22Rv1 (cell line): ENCODE measurements at regions not wholly inside any gene's neighbourhood (a gene's known extent, or its start where the extent isn't known, plus 50 kb on each side); places are given as distances from the start of the nearest gene placed in this dataset.

Experiments used
- ZFX ChIP-seq: fragments of 450-650 bp; IDR thresholded peaks from 2 replicates; pipeline ENCODE4 v1.6.1; 2017; ENCODE audit warnings: antibody characterized with exemption, borderline replicate concordance
- TF ChIP-seq, protein P1 (sequence below): fragments of 450-650 bp; IDR thresholded peaks from 2 replicates; pipeline ENCODE4 v1.5.1; 2017; ENCODE audit warnings: mild to moderate bottlenecking

DNA sequence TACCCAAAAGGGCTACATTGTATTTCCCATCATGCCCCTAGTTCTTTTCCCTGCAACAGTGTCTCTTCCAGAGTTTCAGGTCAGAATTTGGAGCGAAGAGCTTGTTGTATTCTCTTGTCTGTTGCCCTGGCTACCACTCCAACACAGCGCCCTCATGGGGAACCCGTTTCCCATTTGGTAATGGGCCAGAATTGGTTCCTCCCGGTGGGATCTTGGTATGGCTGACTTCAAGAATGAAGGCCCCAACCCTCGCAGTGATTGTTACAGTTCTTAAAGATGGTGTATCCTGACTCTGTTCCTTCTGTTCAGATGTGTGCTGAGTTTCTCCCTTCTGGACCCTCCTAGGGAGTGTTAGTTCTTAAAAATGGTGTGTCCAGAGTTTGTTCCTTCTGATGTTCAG, 110.5 kb upstream of the ZNF32 start:
- TF ChIP-seq, protein P1, sequence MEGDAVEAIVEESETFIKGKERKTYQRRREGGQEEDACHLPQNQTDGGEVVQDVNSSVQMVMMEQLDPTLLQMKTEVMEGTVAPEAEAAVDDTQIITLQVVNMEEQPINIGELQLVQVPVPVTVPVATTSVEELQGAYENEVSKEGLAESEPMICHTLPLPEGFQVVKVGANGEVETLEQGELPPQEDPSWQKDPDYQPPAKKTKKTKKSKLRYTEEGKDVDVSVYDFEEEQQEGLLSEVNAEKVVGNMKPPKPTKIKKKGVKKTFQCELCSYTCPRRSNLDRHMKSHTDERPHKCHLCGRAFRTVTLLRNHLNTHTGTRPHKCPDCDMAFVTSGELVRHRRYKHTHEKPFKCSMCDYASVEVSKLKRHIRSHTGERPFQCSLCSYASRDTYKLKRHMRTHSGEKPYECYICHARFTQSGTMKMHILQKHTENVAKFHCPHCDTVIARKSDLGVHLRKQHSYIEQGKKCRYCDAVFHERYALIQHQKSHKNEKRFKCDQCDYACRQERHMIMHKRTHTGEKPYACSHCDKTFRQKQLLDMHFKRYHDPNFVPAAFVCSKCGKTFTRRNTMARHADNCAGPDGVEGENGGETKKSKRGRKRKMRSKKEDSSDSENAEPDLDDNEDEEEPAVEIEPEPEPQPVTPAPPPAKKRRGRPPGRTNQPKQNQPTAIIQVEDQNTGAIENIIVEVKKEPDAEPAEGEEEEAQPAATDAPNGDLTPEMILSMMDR = no peak
- no peak for TF ChIP-seq ZFX
